ENCODE measurements at regions not wholly inside any gene's neighbourhood (a gene's known extent, or its start where the extent isn't known, plus 50 kb on each side); places are given as distances from the start of the nearest gene placed in this dataset.

GRCh38 chr13:97723655-97724054, 229.8 kb upstream of the IPO5 start:
- no peak for TF ChIP-seq CTCF (conservative IDR thresholded peaks at IDR 0.05)
- no peak for TF ChIP-seq ZFX (IDR thresholded peaks at IDR 0.05)
